Brain microvascular endothelial cell (primary cell): ENCODE measurements at regions not wholly inside any gene's neighbourhood (a gene's known extent, or its start where the extent isn't known, plus 50 kb on each side); places are given as distances from the start of the nearest gene placed in this dataset.
"Not testable (repeated sequence)": the region's sequence is repeated elsewhere in the genome, so short reads cannot be mapped to it uniquely, and the experiment has no call there.

Experiments
- DNase-seq: peaks from one replicate; pipeline ENCODE4 v3.0.0-alpha.2; 2020
- H3K27ac ChIP-seq: fragments of 250-450 bp; sonication (Bioruptor Pico); 2 replicates; pipeline ENCODE4 v1.5.1; 2020; ENCODE audit warnings: mild to moderate bottlenecking, moderate library complexity
- H3K27me3 ChIP-seq: fragments of 250-450 bp; sonication (Bioruptor Pico); replicated peaks from 2 replicates; pipeline ENCODE4 v1.5.1; 2020; ENCODE audit warnings: mild to moderate bottlenecking
- H3K36me3 ChIP-seq: fragments of 250-450 bp; sonication (Bioruptor Pico); replicated peaks from 2 replicates; pipeline ENCODE4 v1.5.1; 2020; ENCODE audit warnings: mild to moderate bottlenecking
- H3K4me3 ChIP-seq: 2 replicates; pipeline ENCODE4 v1.5.1; 2011; ENCODE audit warnings: low read depth, mild to moderate bottlenecking, control low read depth, low read length, moderate library complexity
- in situ Hi-C: cut with HindIII; loops from 2 replicates; pipeline ENCODE4 v1.10.0; 2017; ENCODE audit warnings: low sequenced_read_pairs, low pct_ligation_motif_present
- TF ChIP-seq, protein P1 (sequence below): IDR thresholded peaks from 2 replicates; pipeline ENCODE4 v1.5.1; 2011; ENCODE audit warnings: low read depth, mild to moderate bottlenecking, moderate library complexity, low read length, control low read depth, inconsistent platforms; ENCODE audit errors: missing control alignments

DNA sequence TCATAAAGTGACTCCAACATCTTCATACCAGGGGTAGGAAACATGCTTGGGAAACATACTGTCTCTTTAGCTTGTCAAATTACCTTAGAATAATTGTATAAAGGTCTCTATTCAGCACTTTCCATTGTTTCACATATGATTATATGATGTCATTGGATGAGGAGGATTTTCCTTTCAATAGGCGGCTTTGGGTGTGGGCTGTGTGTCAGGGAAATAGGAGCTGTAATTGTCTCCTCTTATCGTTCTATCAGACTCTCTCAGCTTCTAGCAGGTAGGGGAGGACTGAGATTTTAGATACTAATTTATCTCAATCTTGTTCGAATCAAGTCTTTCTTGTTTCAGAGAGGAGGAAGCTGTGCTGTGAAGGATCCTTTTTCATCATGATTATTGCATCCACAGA lies 179.4 kb upstream of the OLIG3 start:
- H3K4me3 ChIP-seq = no peak overlapping the region

GRCh38 chr6:137676888-137677287 lies 182.7 kb upstream of the OLIG3 start:
- H3K36me3 ChIP-seq = no peaks in the 10 kb centered on the region
- no peak overlapping the region for H3K27ac ChIP-seq
- in situ Hi-C loops = no loop called here
- H3K27me3 ChIP-seq = no peaks in the 10 kb centered on the region
- TF ChIP-seq, protein P1, sequence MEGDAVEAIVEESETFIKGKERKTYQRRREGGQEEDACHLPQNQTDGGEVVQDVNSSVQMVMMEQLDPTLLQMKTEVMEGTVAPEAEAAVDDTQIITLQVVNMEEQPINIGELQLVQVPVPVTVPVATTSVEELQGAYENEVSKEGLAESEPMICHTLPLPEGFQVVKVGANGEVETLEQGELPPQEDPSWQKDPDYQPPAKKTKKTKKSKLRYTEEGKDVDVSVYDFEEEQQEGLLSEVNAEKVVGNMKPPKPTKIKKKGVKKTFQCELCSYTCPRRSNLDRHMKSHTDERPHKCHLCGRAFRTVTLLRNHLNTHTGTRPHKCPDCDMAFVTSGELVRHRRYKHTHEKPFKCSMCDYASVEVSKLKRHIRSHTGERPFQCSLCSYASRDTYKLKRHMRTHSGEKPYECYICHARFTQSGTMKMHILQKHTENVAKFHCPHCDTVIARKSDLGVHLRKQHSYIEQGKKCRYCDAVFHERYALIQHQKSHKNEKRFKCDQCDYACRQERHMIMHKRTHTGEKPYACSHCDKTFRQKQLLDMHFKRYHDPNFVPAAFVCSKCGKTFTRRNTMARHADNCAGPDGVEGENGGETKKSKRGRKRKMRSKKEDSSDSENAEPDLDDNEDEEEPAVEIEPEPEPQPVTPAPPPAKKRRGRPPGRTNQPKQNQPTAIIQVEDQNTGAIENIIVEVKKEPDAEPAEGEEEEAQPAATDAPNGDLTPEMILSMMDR = no peak
- no peak overlapping the region for H3K4me3 ChIP-seq
- DNase-seq = no peak

More for the DNA sequence above, 179.4 kb upstream of the OLIG3 start:
- TF ChIP-seq, protein P1 = no peak
- DNase-seq = no peak
- H3K27me3 ChIP-seq = no peaks in the 10 kb centered on the region
- no peak overlapping the region for H3K27ac ChIP-seq
- no peaks in the 10 kb centered on the region for H3K36me3 ChIP-seq
- in situ Hi-C loops = no loop called here

DNA sequence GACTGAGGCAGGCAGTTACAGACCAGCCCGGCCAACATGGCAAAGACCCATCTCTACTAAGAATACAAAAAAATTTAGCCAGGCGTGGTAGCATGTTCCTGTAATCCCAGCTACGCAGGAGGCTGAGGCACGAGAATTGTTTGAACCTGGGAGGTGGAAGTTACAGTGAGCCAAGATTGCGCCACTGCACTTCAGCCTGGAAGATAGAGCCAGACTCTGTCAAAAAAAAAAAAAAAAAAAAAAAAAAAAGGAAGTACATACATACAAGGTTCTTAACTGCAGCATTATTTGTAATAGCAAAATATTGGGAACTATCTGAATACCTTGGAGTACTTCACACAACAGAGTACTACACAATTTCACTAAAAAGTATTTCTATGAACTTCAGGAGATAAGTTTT lies 183.5 kb upstream of the OLIG3 start:
- no peaks in the 10 kb centered on the region for H3K27me3 ChIP-seq
- no peaks in the 10 kb centered on the region for H3K36me3 ChIP-seq
- DNase-seq = no peak
- H3K27ac ChIP-seq = no peak overlapping the region
- in situ Hi-C loops = no loop called here
- H3K4me3 ChIP-seq = no peak overlapping the region
- TF ChIP-seq, protein P1 = no peak

DNA sequence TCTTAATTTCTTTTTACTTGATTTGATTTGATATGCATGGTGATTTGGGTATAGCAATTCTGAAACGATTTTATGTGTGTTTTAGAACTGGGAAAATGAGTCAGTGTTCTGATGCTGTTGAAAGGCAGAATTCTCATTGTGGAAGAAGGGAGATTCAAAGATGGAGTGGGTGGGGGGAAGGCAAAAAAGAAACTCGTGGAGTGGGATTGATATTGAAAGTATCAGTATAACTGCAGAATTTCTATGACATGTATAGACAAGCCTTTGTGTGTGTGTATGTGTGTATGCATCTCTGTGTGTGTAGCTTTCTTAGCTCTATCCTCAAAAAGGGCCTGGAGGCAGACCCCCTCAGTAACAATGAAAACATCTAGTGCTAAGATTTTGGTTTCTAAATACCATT lies 184.3 kb upstream of the OLIG3 start:
- in situ Hi-C loops = no loop called here
- H3K36me3 ChIP-seq = no peaks in the 10 kb centered on the region
- no peak overlapping the region for H3K27ac ChIP-seq
- TF ChIP-seq, protein P1 = no peak
- no peak for DNase-seq
- H3K4me3 ChIP-seq = no peak overlapping the region
- H3K27me3 ChIP-seq = no peaks in the 10 kb centered on the region

- TF ChIP-seq, protein P1 = no peak
- in situ Hi-C loops = no loop called here
- Histone ChIP-seq H3K27ac (peak overlapping the region; percentile 46), H3K36me3 (no peaks in the 10 kb centered on the region), H3K27me3 (no peaks in the 10 kb centered on the region), H3K4me3 (no peak overlapping the region)
- DNase-seq = peak; percentile 53
Observed at GRCh38 chr6:137680705-137681346, 186.2 kb upstream of the TNFAIP3 start.

GRCh38 chr6:137681445-137682009 lies 185.5 kb upstream of the TNFAIP3 start:
- Histone ChIP-seq H3K27ac (no peak overlapping the region), H3K36me3 (no peaks in the 10 kb centered on the region), H3K27me3 (no peaks in the 10 kb centered on the region), H3K4me3 (no peak overlapping the region)
- in situ Hi-C loops = no loop called here
- no peak for DNase-seq
- TF ChIP-seq, protein P1 = no peak

- H3K36me3 ChIP-seq, H3K4me3 ChIP-seq, in situ Hi-C loops, DNase-seq, H3K27me3 ChIP-seq, H3K27ac ChIP-seq: not testable (repeated sequence)
Observed at GRCh38 chr6:137682658-137683057, 184.4 kb upstream of the TNFAIP3 start.
